ENCODE measurements at regions not wholly inside any gene's neighbourhood (a gene's known extent, or its start where the extent isn't known, plus 50 kb on each side); places are given as distances from the start of the nearest gene placed in this dataset.

DNA sequence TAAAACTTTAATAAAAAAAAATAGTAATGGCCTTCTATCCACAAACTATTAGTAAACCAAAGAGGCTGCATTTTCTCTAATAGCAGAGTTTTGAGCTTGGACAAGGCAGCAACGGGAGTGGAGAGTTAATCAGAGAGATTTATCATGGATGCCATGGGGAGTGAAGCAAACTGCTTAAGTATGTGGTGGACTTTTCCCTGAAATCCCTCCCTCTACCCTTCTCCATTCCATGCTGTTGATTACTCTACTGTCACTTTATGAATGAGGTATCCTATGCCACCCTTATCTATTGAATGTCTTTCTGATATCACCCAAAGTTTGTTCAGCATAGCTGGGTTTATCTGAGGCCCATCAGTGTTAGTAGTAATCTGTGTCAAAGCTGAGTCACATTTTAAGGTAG lies 335.6 kb upstream of the TRAM1L1 start:
- no peak for TF ChIP-seq EZH2 (IDR thresholded peaks at IDR 0.05; ENCODE audit: low read length, unreplicated experiment)
- TF ChIP-seq, protein P1, sequence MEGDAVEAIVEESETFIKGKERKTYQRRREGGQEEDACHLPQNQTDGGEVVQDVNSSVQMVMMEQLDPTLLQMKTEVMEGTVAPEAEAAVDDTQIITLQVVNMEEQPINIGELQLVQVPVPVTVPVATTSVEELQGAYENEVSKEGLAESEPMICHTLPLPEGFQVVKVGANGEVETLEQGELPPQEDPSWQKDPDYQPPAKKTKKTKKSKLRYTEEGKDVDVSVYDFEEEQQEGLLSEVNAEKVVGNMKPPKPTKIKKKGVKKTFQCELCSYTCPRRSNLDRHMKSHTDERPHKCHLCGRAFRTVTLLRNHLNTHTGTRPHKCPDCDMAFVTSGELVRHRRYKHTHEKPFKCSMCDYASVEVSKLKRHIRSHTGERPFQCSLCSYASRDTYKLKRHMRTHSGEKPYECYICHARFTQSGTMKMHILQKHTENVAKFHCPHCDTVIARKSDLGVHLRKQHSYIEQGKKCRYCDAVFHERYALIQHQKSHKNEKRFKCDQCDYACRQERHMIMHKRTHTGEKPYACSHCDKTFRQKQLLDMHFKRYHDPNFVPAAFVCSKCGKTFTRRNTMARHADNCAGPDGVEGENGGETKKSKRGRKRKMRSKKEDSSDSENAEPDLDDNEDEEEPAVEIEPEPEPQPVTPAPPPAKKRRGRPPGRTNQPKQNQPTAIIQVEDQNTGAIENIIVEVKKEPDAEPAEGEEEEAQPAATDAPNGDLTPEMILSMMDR (conservative IDR thresholded peaks at IDR 0.05; ENCODE audit: low read depth, low read length), result no peak

Measured in PC-3 (cell line).